ENCODE measurements at regions not wholly inside any gene's neighbourhood (a gene's known extent, or its start where the extent isn't known, plus 50 kb on each side); places are given as distances from the start of the nearest gene placed in this dataset.

GRCh38 chr7:156124356-156124755 is 312.1 kb upstream of the SHH start:
- DNase-seq (ENCODE audit: low spot score), result no peak

- no peak for DNase-seq (ENCODE audit: low spot score)
These were observed 311.1 kb upstream of the SHH start for GRCh38 chr7:156123362-156123761.

- DNase-seq (ENCODE audit: low spot score), result no peak
These were observed 310.6 kb upstream of the SHH start for GRCh38 chr7:156122752-156123354.

- no peak for DNase-seq (ENCODE audit: low spot score)
These were observed 309.7 kb upstream of the SHH start for GRCh38 chr7:156121956-156122355.

GRCh38 chr7:156121434-156121833 is 309.2 kb upstream of the SHH start:
- no peak for DNase-seq (ENCODE audit: low spot score)

- DNase-seq (ENCODE audit: low spot score), result no peak
These were observed 308.3 kb upstream of the SHH start for GRCh38 chr7:156120552-156120951.

- no peak for DNase-seq (ENCODE audit: low spot score)
These were observed 307.5 kb upstream of the SHH start for GRCh38 chr7:156119771-156120170.

GRCh38 chr7:156118248-156118645 is 306.0 kb upstream of the SHH start:
- no peak for DNase-seq (ENCODE audit: low spot score)

- DNase-seq (ENCODE audit: low spot score), result no peak
These were observed 305.4 kb upstream of the SHH start for GRCh38 chr7:156117542-156118247.

- DNase-seq (ENCODE audit: low spot score), result no peak
These were observed 304.4 kb upstream of the SHH start for GRCh38 chr7:156116514-156117215.

- no peak for DNase-seq (ENCODE audit: low spot score)
These were observed 303.3 kb upstream of the SHH start for GRCh38 chr7:156115582-156115981.

- DNase-seq (ENCODE audit: low spot score), result no peak
These were observed 301.5 kb upstream of the SHH start for GRCh38 chr7:156113731-156114130.

- no peak for DNase-seq (ENCODE audit: low spot score)
These were observed 297.7 kb upstream of the SHH start for GRCh38 chr7:156109988-156110387.

- DNase-seq (ENCODE audit: low spot score), result no peak
These were observed 296.8 kb upstream of the SHH start for GRCh38 chr7:156109076-156109475.

GRCh38 chr7:156107957-156108356 is 295.7 kb upstream of the SHH start:
- DNase-seq (ENCODE audit: low spot score), result no peak

- no peak for DNase-seq (ENCODE audit: low spot score)
These were observed 293.8 kb upstream of the SHH start for GRCh38 chr7:156106107-156106426.

- peak; percentile 37 for DNase-seq (ENCODE audit: low spot score)
These were observed 293.3 kb upstream of the SHH start for GRCh38 chr7:156105337-156106106.

GRCh38 chr7:156104501-156105336 is 292.5 kb upstream of the SHH start:
- no peak for DNase-seq (ENCODE audit: low spot score)

GRCh38 chr7:156102267-156102666 is 290.0 kb upstream of the SHH start:
- no peak for DNase-seq (ENCODE audit: low spot score)

- DNase-seq (ENCODE audit: low spot score), result no peak
These were observed 289.1 kb upstream of the SHH start for GRCh38 chr7:156101355-156101754.

GRCh38 chr7:156100086-156100485 is 287.8 kb upstream of the SHH start:
- DNase-seq (ENCODE audit: low spot score), result peak; percentile 35

GRCh38 chr7:156099085-156099484 is 286.8 kb upstream of the SHH start:
- DNase-seq (ENCODE audit: low spot score), result no peak

Measured in iPS-NIHi11 (cell line).